Neuronal stem cell (in vitro differentiated cells): ENCODE measurements at regions not wholly inside any gene's neighbourhood (a gene's known extent, or its start where the extent isn't known, plus 50 kb on each side); places are given as distances from the start of the nearest gene placed in this dataset.

Experiments used
- DNase-seq: peaks from one replicate; pipeline ENCODE4 v3.0.0-alpha.2; 2013; ENCODE audit warnings: low spot score
- H2AFZ ChIP-seq: one replicate; pipeline ENCODE4 v1.6.1; 2013; ENCODE audit warnings: mild to moderate bottlenecking, low read length, inconsistent platforms
- H2AK5ac ChIP-seq: 2 replicates; pipeline ENCODE4 v1.6.1; 2013; ENCODE audit warnings: low read depth, mild to moderate bottlenecking, inconsistent platforms, low read length, moderate library complexity, mixed read lengths
- H2BK120ac ChIP-seq: 2 replicates; pipeline ENCODE4 v1.6.1; 2013; ENCODE audit warnings: low read depth, mild to moderate bottlenecking, inconsistent platforms, low read length, moderate library complexity, mixed read lengths
- H2BK12ac ChIP-seq: one replicate; pipeline ENCODE4 v1.6.1; 2013; ENCODE audit warnings: low read length, inconsistent platforms
- H2BK15ac ChIP-seq: 2 replicates; pipeline ENCODE4 v1.6.1; 2013; ENCODE audit warnings: mild to moderate bottlenecking, low read length, inconsistent platforms, mixed read lengths
- H2BK5ac ChIP-seq: one replicate; pipeline ENCODE4 v1.6.1; 2013; ENCODE audit warnings: inconsistent platforms, mild to moderate bottlenecking, low read length, moderate library complexity
- H3K14ac ChIP-seq: one replicate; pipeline ENCODE4 v1.6.1; 2013; ENCODE audit warnings: low read length, inconsistent platforms
- H3K18ac ChIP-seq: 2 replicates; pipeline ENCODE4 v1.6.1; 2013; ENCODE audit warnings: low read length, inconsistent platforms
- H3K23ac ChIP-seq: 2 replicates; pipeline ENCODE4 v1.6.1; 2013; ENCODE audit warnings: low read depth, mild to moderate bottlenecking, mixed read lengths, low read length, inconsistent platforms; ENCODE audit not compliant: poor library complexity
- H3K27ac ChIP-seq: replicated peaks from 3 replicates; pipeline ENCODE4 v1.5.1; 2013; ENCODE audit warnings: low read length, inconsistent platforms
- H3K27me3 ChIP-seq, 3 experiments: 2 replicates each; pipeline ENCODE4 v1.6.1; 2013; ENCODE audit warnings: low read length in 3 of 3, mild to moderate bottlenecking in 2 of 3, inconsistent platforms in 1 of 3, low read depth in 1 of 3, mixed read lengths in 1 of 3, moderate library complexity in 1 of 3; ENCODE audit not compliant: control insufficient read depth in 3 of 3, insufficient read depth in 3 of 3
- H3K36me3 ChIP-seq, 2 donors: replicated peaks in 1 of 2; 2 replicates each; pipeline ENCODE4 v1.6.1; 2013; ENCODE audit warnings: low read length in 2 of 2; ENCODE audit not compliant: control insufficient read depth in 2 of 2, insufficient read depth in 2 of 2
- H3K4ac ChIP-seq: 2 replicates; pipeline ENCODE4 v1.6.1; 2013; ENCODE audit warnings: inconsistent platforms, mild to moderate bottlenecking, low read length, moderate library complexity
- H3K4me1 ChIP-seq, 2 donors: 1 replicate in 1 of 2; 2 replicates in 1 of 2; pipeline ENCODE4 v1.6.1; 2013; ENCODE audit warnings: low read length in 2 of 2, low read depth in 1 of 2; ENCODE audit not compliant: control insufficient read depth in 2 of 2, insufficient read depth in 1 of 2
- H3K4me2 ChIP-seq: one replicate; pipeline ENCODE4 v1.6.1; 2013; ENCODE audit warnings: mild to moderate bottlenecking, low read length, inconsistent platforms; ENCODE audit not compliant: insufficient read depth, poor library complexity, severe bottlenecking
- H3K4me3 ChIP-seq, 2 donors: 2 replicates each; pipeline ENCODE4 v1.5.1; 2013; ENCODE audit warnings: low read length in 2 of 2, mild to moderate bottlenecking in 2 of 2, inconsistent platforms in 1 of 2, moderate library complexity in 1 of 2
- H3K79me1 ChIP-seq: one replicate; pipeline ENCODE4 v1.6.1; 2013; ENCODE audit warnings: low read depth, mild to moderate bottlenecking, inconsistent platforms, low read length, moderate library complexity
- H3K9ac ChIP-seq: one replicate; pipeline ENCODE4 v1.6.1; 2013; ENCODE audit warnings: mild to moderate bottlenecking, low read depth, low read length, inconsistent platforms; ENCODE audit not compliant: poor library complexity
- H3K9me3 ChIP-seq, 2 donors: replicated peaks in 1 of 2; 2 replicates each; pipeline versions ENCODE3 to v1.6.1; 2013; ENCODE audit warnings: low read length in 2 of 2, mild to moderate bottlenecking in 2 of 2, inconsistent platforms in 1 of 2, low read depth in 1 of 2, mixed read lengths in 1 of 2, moderate library complexity in 1 of 2; ENCODE audit not compliant: control insufficient read depth in 2 of 2, insufficient read depth in 1 of 2
- H4K8ac ChIP-seq: one replicate; pipeline ENCODE4 v1.6.1; 2013; ENCODE audit warnings: low read depth, mild to moderate bottlenecking, inconsistent platforms, low read length, moderate library complexity
- H4K91ac ChIP-seq: one replicate; pipeline ENCODE4 v1.6.1; 2013; ENCODE audit warnings: low read length, low read depth, mild to moderate bottlenecking, inconsistent platforms; ENCODE audit not compliant: poor library complexity
- WGBS, 2 donors: extraction: QIAGEN DNeasy Blood & Tissue Kit; methylation state at CpG; one replicate each; pipeline ENCODE4 v1.1.7; 2013; ENCODE audit warnings: missing lambda C conversion rate in 2 of 2, mixed read lengths in 1 of 2; ENCODE audit not compliant: insufficient read length in 2 of 2, insufficient replicate concordance in 1 of 2; ENCODE audit errors: extremely low coverage in 2 of 2; 5-methylcytosine and 5-hydroxymethylcytosine counted together

GRCh38 chr14:87109271-87109670, 883.7 kb downstream of the GALC start:
- DNase-seq, result no peak
- Histone ChIP-seq H3K4ac (no peak overlapping the region), H4K8ac (no peak overlapping the region), H3K18ac (no peak overlapping the region), H3K4me3 (no peak overlapping the region), H2BK120ac (no peak overlapping the region), H3K14ac (no peak overlapping the region), H3K27ac (no peak overlapping the region), H2AFZ (no peak overlapping the region), H3K9ac (no peak overlapping the region), H3K4me1 (no peaks in the 10 kb centered on the region), H2BK5ac (no peak overlapping the region), H2BK12ac (no peak overlapping the region), H4K91ac (no peak overlapping the region), H3K36me3 (no peaks in the 10 kb centered on the region), H3K4me2 (no peak overlapping the region), H2AK5ac (no peak overlapping the region), H3K9me3 (no peaks in the 10 kb centered on the region), H3K79me1 (no peaks in the 10 kb centered on the region), H3K27me3 (no peaks in the 10 kb centered on the region), H3K23ac (no peak overlapping the region), H2BK15ac (no peak overlapping the region)
- WGBS, 2 donors, result no CpG with 5 or more reads among the region's 3 CpGs

- H2BK120ac ChIP-seq, result no peak overlapping the region
- no peak overlapping the region for H2BK12ac ChIP-seq
- H4K8ac ChIP-seq, result no peak overlapping the region
- no peak overlapping the region for H3K14ac ChIP-seq
- H3K23ac ChIP-seq, result no peak overlapping the region
- no peak overlapping the region for H4K91ac ChIP-seq
- no peak overlapping the region for H2BK15ac ChIP-seq
- no peaks in the 10 kb centered on the region for H3K79me1 ChIP-seq
- H2AFZ ChIP-seq, result no peak overlapping the region
- no peaks in the 10 kb centered on the region for H3K36me3 ChIP-seq
- H3K18ac ChIP-seq, result no peak overlapping the region
- no peak for DNase-seq
- H3K4me3 ChIP-seq, result no peak overlapping the region
- no peaks in the 10 kb centered on the region for H3K9me3 ChIP-seq
- no peak overlapping the region for H3K4ac ChIP-seq
- no CpG with 5 or more reads among the region's 3 CpGs for WGBS, 2 donors
- no peaks in the 10 kb centered on the region for H3K27me3 ChIP-seq
- no peak overlapping the region for H3K27ac ChIP-seq
- no peak overlapping the region for H3K4me2 ChIP-seq
- no peaks in the 10 kb centered on the region for H3K4me1 ChIP-seq
- no peak overlapping the region for H3K9ac ChIP-seq
- no peak overlapping the region for H2AK5ac ChIP-seq
- no peak overlapping the region for H2BK5ac ChIP-seq
Measured at GRCh38 chr14:87108726-87109125, 884.3 kb downstream of the GALC start.

GRCh38 chr14:87102811-87103378, 890.1 kb downstream of the GALC start:
- no peak overlapping the region for H2AK5ac ChIP-seq
- no peaks in the 10 kb centered on the region for H3K36me3 ChIP-seq
- H3K4me1 ChIP-seq, result no peaks in the 10 kb centered on the region
- H2BK5ac ChIP-seq, result no peak overlapping the region
- no peak overlapping the region for H2BK15ac ChIP-seq
- H3K4me3 ChIP-seq, result no peak overlapping the region
- no peak for DNase-seq
- no peak overlapping the region for H4K8ac ChIP-seq
- H3K23ac ChIP-seq, result no peak overlapping the region
- H2BK120ac ChIP-seq, result no peak overlapping the region
- H3K9me3 ChIP-seq, result no peaks in the 10 kb centered on the region
- no CpG with 5 or more reads among the region's 3 CpGs for WGBS, 2 donors
- H3K27ac ChIP-seq, result no peak overlapping the region
- H2BK12ac ChIP-seq, result no peak overlapping the region
- H4K91ac ChIP-seq, result no peak overlapping the region
- no peaks in the 10 kb centered on the region for H3K79me1 ChIP-seq
- no peak overlapping the region for H3K4me2 ChIP-seq
- no peak overlapping the region for H3K14ac ChIP-seq
- H3K18ac ChIP-seq, result no peak overlapping the region
- H3K27me3 ChIP-seq, result no peaks in the 10 kb centered on the region
- no peak overlapping the region for H2AFZ ChIP-seq
- H3K4ac ChIP-seq, result no peak overlapping the region
- H3K9ac ChIP-seq, result no peak overlapping the region

- Histone ChIP-seq H3K9me3 (no peaks in the 10 kb centered on the region), H2BK120ac (no peak overlapping the region), H3K27ac (no peak overlapping the region), H3K27me3 (no peaks in the 10 kb centered on the region), H3K4me1 (no peaks in the 10 kb centered on the region), H3K4ac (no peak overlapping the region), H3K4me2 (no peak overlapping the region), H4K8ac (no peak overlapping the region), H2BK15ac (no peak overlapping the region), H3K36me3 (no peaks in the 10 kb centered on the region), H2AK5ac (no peak overlapping the region), H2BK5ac (no peak overlapping the region), H3K79me1 (no peaks in the 10 kb centered on the region), H3K14ac (no peak overlapping the region), H3K4me3 (no peak overlapping the region), H4K91ac (no peak overlapping the region), H3K18ac (no peak overlapping the region), H3K23ac (no peak overlapping the region), H2AFZ (no peak overlapping the region), H2BK12ac (no peak overlapping the region), H3K9ac (no peak overlapping the region)
- no peak for DNase-seq
- WGBS, 2 donors, result no CpG with 5 or more reads among the region's 2 CpGs
Measured at GRCh38 chr14:87097015-87097414, 896.0 kb downstream of the GALC start.
